Testis (tissue), 2 donors: ENCODE measurements at regions not wholly inside any gene's neighbourhood (a gene's known extent, or its start where the extent isn't known, plus 50 kb on each side); places are given as distances from the start of the nearest gene placed in this dataset.

Experiments
- DNase-seq: peaks from one replicate; pipeline ENCODE4 v3.0.0-alpha.2; 2019
- H3K27ac ChIP-seq, 2 donors: fragments of 200-600 bp; sonication (generic); one replicate each; pipeline ENCODE4 v1.5.1; 2019
- H3K27me3 ChIP-seq: fragments of 200-600 bp; sonication (generic); one replicate; pipeline ENCODE4 v1.5.1; 2019
- H3K36me3 ChIP-seq: fragments of 200-600 bp; sonication (generic); one replicate; pipeline ENCODE4 v1.5.1; 2017; ENCODE audit warnings: low read depth; ENCODE audit errors: missing control alignments
- H3K4me1 ChIP-seq: fragments of 200-600 bp; sonication (generic); one replicate; pipeline ENCODE4 v1.5.1; 2019
- H3K4me3 ChIP-seq, 2 donors: fragments of 200-600 bp; sonication (generic); one replicate each; pipeline ENCODE4 v1.5.1; 2017 to 2019
- H3K9me3 ChIP-seq: fragments of 200-600 bp; sonication (generic); one replicate; pipeline ENCODE4 v1.5.1; 2017
- POLR2A ChIP-seq: fragments of 450-650 bp; IDR thresholded peaks from one replicate; pipeline ENCODE4 v1.6.1; 2017; ENCODE audit warnings: antibody characterized with exemption, mild to moderate bottlenecking, moderate library complexity
- WGBS, 2 donors: methylation state at CpG; one replicate each; pipeline ENCODE4 v1.1.5; 2018; 5-methylcytosine and 5-hydroxymethylcytosine counted together
- intact Hi-C: fragments of 100-400 bp; cut with DNase I; formaldehyde crosslinking; loops from one replicate; pipeline ENCODE4 v1.15.1; 2023; ENCODE audit warnings: low total_unique reads
- TF ChIP-seq, protein P1 (sequence below), 3 experiments: fragments of 450-650 bp in 2 of 3; fragments of 200-600 bp in 1 of 3; sonication (generic) in 1 of 3; IDR thresholded peaks; one replicate each; pipeline ENCODE4 v1.5.1; 2016 to 2019; ENCODE audit warnings: antibody characterized with exemption in 3 of 3, mild to moderate bottlenecking in 2 of 3, moderate library complexity in 1 of 3

- DNase-seq, result no peak
- WGBS, 2 donors, result 70 to 90% methylated on average over 2 to 3 of the region's 3 CpGs
- Histone ChIP-seq H3K4me1 (no peaks in the 10 kb centered on the region), H3K27me3 (no peaks in the 10 kb centered on the region), H3K4me3 (no peak overlapping the region), H3K27ac (no peak overlapping the region), H3K9me3 (no peaks in the 10 kb centered on the region), H3K36me3 (no peaks in the 10 kb centered on the region)
- intact Hi-C loops, result no loop called here
- TF ChIP-seq, protein P1, sequence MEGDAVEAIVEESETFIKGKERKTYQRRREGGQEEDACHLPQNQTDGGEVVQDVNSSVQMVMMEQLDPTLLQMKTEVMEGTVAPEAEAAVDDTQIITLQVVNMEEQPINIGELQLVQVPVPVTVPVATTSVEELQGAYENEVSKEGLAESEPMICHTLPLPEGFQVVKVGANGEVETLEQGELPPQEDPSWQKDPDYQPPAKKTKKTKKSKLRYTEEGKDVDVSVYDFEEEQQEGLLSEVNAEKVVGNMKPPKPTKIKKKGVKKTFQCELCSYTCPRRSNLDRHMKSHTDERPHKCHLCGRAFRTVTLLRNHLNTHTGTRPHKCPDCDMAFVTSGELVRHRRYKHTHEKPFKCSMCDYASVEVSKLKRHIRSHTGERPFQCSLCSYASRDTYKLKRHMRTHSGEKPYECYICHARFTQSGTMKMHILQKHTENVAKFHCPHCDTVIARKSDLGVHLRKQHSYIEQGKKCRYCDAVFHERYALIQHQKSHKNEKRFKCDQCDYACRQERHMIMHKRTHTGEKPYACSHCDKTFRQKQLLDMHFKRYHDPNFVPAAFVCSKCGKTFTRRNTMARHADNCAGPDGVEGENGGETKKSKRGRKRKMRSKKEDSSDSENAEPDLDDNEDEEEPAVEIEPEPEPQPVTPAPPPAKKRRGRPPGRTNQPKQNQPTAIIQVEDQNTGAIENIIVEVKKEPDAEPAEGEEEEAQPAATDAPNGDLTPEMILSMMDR (IDR thresholded peaks at IDR 0.05), result no peak
- TF ChIP-seq POLR2A, result no peak
Measured at GRCh38 chr3:105157766-105158085, 209.0 kb upstream of the ALCAM start.

GRCh38 chr3:105158286-105158685 lies 208.4 kb upstream of the ALCAM start:
- intact Hi-C loops, result no loop called here
- H3K4me1 ChIP-seq, result no peaks in the 10 kb centered on the region
- no peaks in the 10 kb centered on the region for H3K9me3 ChIP-seq
- H3K4me3 ChIP-seq, result no peak overlapping the region
- DNase-seq, result no peak
- TF ChIP-seq POLR2A, result no peak
- TF ChIP-seq, protein P1 (IDR thresholded peaks at IDR 0.05), result no peak
- H3K27ac ChIP-seq, result no peak overlapping the region
- no peaks in the 10 kb centered on the region for H3K36me3 ChIP-seq
- no peaks in the 10 kb centered on the region for H3K27me3 ChIP-seq

DNA sequence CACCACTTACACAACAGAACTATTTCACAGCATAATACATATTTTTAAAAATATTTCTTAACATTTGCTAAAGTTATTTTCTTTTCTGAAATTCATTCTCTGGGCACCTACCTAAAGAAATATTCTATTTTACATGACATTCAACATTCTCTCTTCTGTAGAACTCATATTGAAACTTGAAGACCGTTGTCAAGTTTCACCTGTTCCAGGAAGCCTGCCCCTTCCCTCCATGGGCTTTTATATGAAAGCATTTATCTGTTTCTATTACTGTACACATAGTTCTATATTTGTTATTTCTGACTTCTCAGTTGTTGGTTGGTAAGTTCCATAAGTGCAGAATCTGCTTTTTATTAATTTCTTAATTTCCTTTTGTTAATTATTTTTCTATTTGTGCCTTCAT lies 204.3 kb upstream of the ALCAM start:
- H3K27me3 ChIP-seq, result no peaks in the 10 kb centered on the region
- no peak for DNase-seq
- H3K4me3 ChIP-seq, result no peak overlapping the region
- H3K36me3 ChIP-seq, result no peaks in the 10 kb centered on the region
- 84 to 93% methylated on average over 1 of the region's 1 CpG for WGBS, 2 donors
- no peaks in the 10 kb centered on the region for H3K9me3 ChIP-seq
- TF ChIP-seq POLR2A, result no peak
- TF ChIP-seq, protein P1 (IDR thresholded peaks at IDR 0.05), result no peak
- H3K4me1 ChIP-seq, result no peaks in the 10 kb centered on the region
- H3K27ac ChIP-seq, result no peak overlapping the region
- intact Hi-C loops, result no loop called here

- intact Hi-C loops, result no loop called here
- 55 to 62% methylated on average over 1 of the region's 1 CpG for WGBS, 2 donors
- H3K9me3 ChIP-seq, result no peaks in the 10 kb centered on the region
- H3K4me1 ChIP-seq, result no peaks in the 10 kb centered on the region
- DNase-seq, result no peak
- no peaks in the 10 kb centered on the region for H3K27me3 ChIP-seq
- H3K36me3 ChIP-seq, result no peaks in the 10 kb centered on the region
- TF ChIP-seq POLR2A, result no peak
- TF ChIP-seq, protein P1 (IDR thresholded peaks at IDR 0.05), result no peak
- H3K4me3 ChIP-seq, result no peak overlapping the region
- H3K27ac ChIP-seq, result no peak overlapping the region
Measured at GRCh38 chr3:105166893-105167292, 199.8 kb upstream of the ALCAM start.

DNA sequence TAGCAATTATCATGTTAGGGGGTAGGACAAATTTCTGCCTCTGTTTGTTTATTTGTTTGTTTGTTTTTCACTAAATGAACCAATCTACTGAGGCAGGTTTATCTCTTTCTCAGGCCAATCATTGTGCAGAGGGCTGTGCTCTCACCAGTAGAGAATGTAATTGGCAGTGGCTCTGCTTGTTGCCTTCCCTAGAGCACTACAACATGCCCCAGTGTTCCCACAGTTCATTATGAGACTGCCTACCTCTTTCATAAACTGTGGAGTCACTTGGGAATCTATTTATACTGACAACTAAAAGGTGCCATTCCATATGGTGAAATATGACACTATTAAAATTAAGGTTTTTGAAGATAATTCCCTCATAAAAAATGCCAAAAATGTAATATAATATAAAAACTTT lies 196.3 kb upstream of the ALCAM start:
- H3K4me3 ChIP-seq, result no peak overlapping the region
- H3K36me3 ChIP-seq, result no peaks in the 10 kb centered on the region
- H3K27me3 ChIP-seq, result no peaks in the 10 kb centered on the region
- TF ChIP-seq, protein P1 (IDR thresholded peaks at IDR 0.05), result no peak
- no peak for TF ChIP-seq POLR2A
- H3K27ac ChIP-seq, result no peak overlapping the region
- no peak for DNase-seq
- H3K9me3 ChIP-seq, result no peaks in the 10 kb centered on the region
- H3K4me1 ChIP-seq, result no peaks in the 10 kb centered on the region
- intact Hi-C loops, result no loop called here
